ENCODE measurements at regions not wholly inside any gene's neighbourhood (a gene's known extent, or its start where the extent isn't known, plus 50 kb on each side); places are given as distances from the start of the nearest gene placed in this dataset.

GRCh38 chr4:23660865-23661264 lies 229.0 kb downstream of the PPARGC1A start:
- ATAC-seq (ENCODE audit: low read depth) (no peak), DNase-seq (no peak)
- no peaks in the 10 kb centered on the region for H3K4me1 Mint-ChIP-seq
- TF ChIP-seq EZH2 (IDR thresholded peaks at IDR 0.05; ENCODE audit: borderline replicate concordance, insufficient read depth, low read depth, low read length, poor library complexity, severe bottlenecking) (no peak), CTCF (IDR thresholded peaks at IDR 0.05) (no peak)
- no peak overlapping the region for H3K4me3 Mint-ChIP-seq
- Histone ChIP-seq H3K27ac (ENCODE audit: low read length in 2 of 2) (no peak overlapping the region), H3K27me3 (replicated peaks in 1 of 4; ENCODE audit: control extremely low read depth in 1 of 4, control insufficient read depth in 3 of 4, insufficient read depth in 4 of 4, low read length in 3 of 4) (no peaks in the 10 kb centered on the region), H3K4me3 (ENCODE audit: control extremely low read depth in 1 of 5, extremely low read depth in 1 of 5, insufficient read depth in 1 of 5, low read depth in 2 of 5, low read length in 4 of 5) (no peak overlapping the region), H3K4me1 (ENCODE audit: control insufficient read depth in 2 of 2, insufficient read depth in 2 of 2, low read length in 2 of 2) (no peaks in the 10 kb centered on the region), H3K9ac (ENCODE audit: low read length) (no peak overlapping the region), H3K36me3 (replicated peaks in 1 of 2; ENCODE audit: control extremely low read depth in 1 of 2, control insufficient read depth in 1 of 2, extremely low read depth in 1 of 2, insufficient read depth in 2 of 2, low read length in 1 of 2) (no peaks in the 10 kb centered on the region), H3K4me2 (replicated peaks; ENCODE audit: low read depth, low read length, poor library complexity, severe bottlenecking) (no peak overlapping the region), H3K79me2 (ENCODE audit: control insufficient read depth, insufficient read depth, low read length) (no peaks in the 10 kb centered on the region), H4K20me1 (ENCODE audit: control insufficient read depth, insufficient read depth, low read length, poor library complexity, severe bottlenecking) (no peaks in the 10 kb centered on the region), H2AFZ (ENCODE audit: insufficient read depth, low read depth, low read length, poor library complexity, severe bottlenecking) (no peak overlapping the region), H3K9me3 (ENCODE audit: control extremely low read depth in 1 of 3, control insufficient read depth in 2 of 3, insufficient read depth in 1 of 3, low read length in 2 of 3) (no peaks in the 10 kb centered on the region)
- CTCF ChIA-PET: no interaction called here
- peaks cover 7% of the 10 kb centered on the region for H3K9me3 Mint-ChIP-seq (ENCODE audit: insufficient read depth)
- intact Hi-C loops (cut with micrococcal nuclease): no loop called here
- POLR2A ChIA-PET: no interaction called here
- 80% methylated on average over 1 of the region's 2 CpGs for WGBS (ENCODE audit: insufficient coverage)
- no peaks in the 10 kb centered on the region for H3K27me3 Mint-ChIP-seq
- H3K27ac Mint-ChIP-seq: no peak overlapping the region

GRCh38 chr4:23654791-23655190 lies 235.1 kb downstream of the PPARGC1A start:
- Mint-ChIP-seq H3K4me1 (no peaks in the 10 kb centered on the region), H3K27me3 (no peaks in the 10 kb centered on the region), H3K9me3 (ENCODE audit: insufficient read depth) (no peaks in the 10 kb centered on the region), H3K4me3 (no peak overlapping the region), H3K27ac (no peak overlapping the region)
- Histone ChIP-seq H3K4me3 (ENCODE audit: control extremely low read depth in 1 of 5, extremely low read depth in 1 of 5, insufficient read depth in 1 of 5, low read depth in 2 of 5, low read length in 4 of 5) (no peak overlapping the region), H3K4me1 (ENCODE audit: control insufficient read depth in 2 of 2, insufficient read depth in 2 of 2, low read length in 2 of 2) (no peaks in the 10 kb centered on the region), H2AFZ (ENCODE audit: insufficient read depth, low read depth, low read length, poor library complexity, severe bottlenecking) (no peak overlapping the region), H4K20me1 (ENCODE audit: control insufficient read depth, insufficient read depth, low read length, poor library complexity, severe bottlenecking) (no peaks in the 10 kb centered on the region), H3K36me3 (replicated peaks in 1 of 2; ENCODE audit: control extremely low read depth in 1 of 2, control insufficient read depth in 1 of 2, extremely low read depth in 1 of 2, insufficient read depth in 2 of 2, low read length in 1 of 2) (no peaks in the 10 kb centered on the region), H3K79me2 (ENCODE audit: control insufficient read depth, insufficient read depth, low read length) (no peaks in the 10 kb centered on the region), H3K9me3 (ENCODE audit: control extremely low read depth in 1 of 3, control insufficient read depth in 2 of 3, insufficient read depth in 1 of 3, low read length in 2 of 3) (peaks cover 0 to 2% (median 1%) of the 10 kb centered on the region in 3 donors), H3K9ac (ENCODE audit: low read length) (no peak overlapping the region), H3K27me3 (replicated peaks in 1 of 4; ENCODE audit: control extremely low read depth in 1 of 4, control insufficient read depth in 3 of 4, insufficient read depth in 4 of 4, low read length in 3 of 4) (no peaks in the 10 kb centered on the region), H3K4me2 (replicated peaks; ENCODE audit: low read depth, low read length, poor library complexity, severe bottlenecking) (no peak overlapping the region), H3K27ac (ENCODE audit: low read length in 2 of 2) (no peak overlapping the region)
- DNase-seq (no peak), ATAC-seq (ENCODE audit: low read depth) (no peak)
- POLR2A ChIA-PET: no interaction called here
- no CpG with 5 or more reads among the region's 1 CpG for WGBS (ENCODE audit: insufficient coverage)
- TF ChIP-seq EZH2 (IDR thresholded peaks at IDR 0.05; ENCODE audit: borderline replicate concordance, insufficient read depth, low read depth, low read length, poor library complexity, severe bottlenecking) (no peak), CTCF (IDR thresholded peaks at IDR 0.05) (no peak)
- CTCF ChIA-PET: no interaction called here
- intact Hi-C loops (cut with micrococcal nuclease): no loop called here
